Activated CD8-positive, alpha-beta T cell treated with anti-CD3 and anti-CD28 coated beads for 36 hours (primary cell): ENCODE measurements at regions not wholly inside any gene's neighbourhood (a gene's known extent, or its start where the extent isn't known, plus 50 kb on each side); places are given as distances from the start of the nearest gene placed in this dataset.

Experiments
- ATAC-seq: fragments of 200-7000 bp; cut with Tn5 transposase; one replicate; pipeline ENCODE4 v1.10.0; 2021; ENCODE audit warnings: mild to moderate bottlenecking, moderate library complexity
- CTCF ChIA-PET: fragments of 350-600 bp; sonication (Branson Sonifier 250); formaldehyde crosslinking; loops from one replicate; lab custom pipeline; 2021; ENCODE audit warnings: antibody characterized with exemption; lab: Charles Lee
- POLR2A ChIA-PET: fragments of 350-600 bp; sonication (Branson Sonifier 250); formaldehyde crosslinking; loops from one replicate; lab custom pipeline; 2021; ENCODE audit warnings: antibody characterized with exemption; lab: Charles Lee
- DNase-seq: peaks from one replicate; pipeline ENCODE4 v3.0.0-alpha.2; 2020
- H3K27ac Mint-ChIP-seq: one replicate; pipeline ENCODE4 v1.8.0; 2021; ENCODE audit warnings: mild to moderate bottlenecking, mixed read lengths
- H3K27me3 Mint-ChIP-seq: one replicate; pipeline ENCODE4 v1.8.0; 2021; ENCODE audit warnings: mixed read lengths
- H3K36me3 Mint-ChIP-seq: one replicate; pipeline ENCODE4 v1.8.0; 2021; ENCODE audit warnings: low read depth, mixed read lengths
- H3K4me1 Mint-ChIP-seq: one replicate; pipeline ENCODE4 v1.8.0; 2021; ENCODE audit warnings: low read depth, mixed read lengths
- H3K4me3 Mint-ChIP-seq: one replicate; pipeline ENCODE4 v1.8.0; 2021; ENCODE audit warnings: mild to moderate bottlenecking, moderate library complexity, mixed read lengths
- H3K9me3 Mint-ChIP-seq: one replicate; pipeline ENCODE4 v1.8.0; 2021; ENCODE audit warnings: mixed read lengths
- intact Hi-C: fragments of 100-400 bp; cut with micrococcal nuclease; formaldehyde crosslinking; loops from one replicate; pipeline ENCODE4 v1.10.0; 2022
- TF ChIP-seq, protein P1 (sequence below): fragments of 200-600 bp; IDR thresholded peaks from one replicate; pipeline ENCODE4 v1.8.0; 2022; ENCODE audit warnings: antibody characterized with exemption, mild to moderate bottlenecking

- H3K27me3 Mint-ChIP-seq, result peaks cover 10% of the 10 kb centered on the region
- H3K36me3 Mint-ChIP-seq, result no peaks in the 10 kb centered on the region
- no peak for DNase-seq
- TF ChIP-seq, protein P1, sequence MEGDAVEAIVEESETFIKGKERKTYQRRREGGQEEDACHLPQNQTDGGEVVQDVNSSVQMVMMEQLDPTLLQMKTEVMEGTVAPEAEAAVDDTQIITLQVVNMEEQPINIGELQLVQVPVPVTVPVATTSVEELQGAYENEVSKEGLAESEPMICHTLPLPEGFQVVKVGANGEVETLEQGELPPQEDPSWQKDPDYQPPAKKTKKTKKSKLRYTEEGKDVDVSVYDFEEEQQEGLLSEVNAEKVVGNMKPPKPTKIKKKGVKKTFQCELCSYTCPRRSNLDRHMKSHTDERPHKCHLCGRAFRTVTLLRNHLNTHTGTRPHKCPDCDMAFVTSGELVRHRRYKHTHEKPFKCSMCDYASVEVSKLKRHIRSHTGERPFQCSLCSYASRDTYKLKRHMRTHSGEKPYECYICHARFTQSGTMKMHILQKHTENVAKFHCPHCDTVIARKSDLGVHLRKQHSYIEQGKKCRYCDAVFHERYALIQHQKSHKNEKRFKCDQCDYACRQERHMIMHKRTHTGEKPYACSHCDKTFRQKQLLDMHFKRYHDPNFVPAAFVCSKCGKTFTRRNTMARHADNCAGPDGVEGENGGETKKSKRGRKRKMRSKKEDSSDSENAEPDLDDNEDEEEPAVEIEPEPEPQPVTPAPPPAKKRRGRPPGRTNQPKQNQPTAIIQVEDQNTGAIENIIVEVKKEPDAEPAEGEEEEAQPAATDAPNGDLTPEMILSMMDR, result no peak
- intact Hi-C loops, result no loop called here
- H3K27ac Mint-ChIP-seq, result no peak overlapping the region
- CTCF ChIA-PET, result no interaction called here
- no peaks in the 10 kb centered on the region for H3K4me1 Mint-ChIP-seq
- no peaks in the 10 kb centered on the region for H3K9me3 Mint-ChIP-seq
- no peak for ATAC-seq
- H3K4me3 Mint-ChIP-seq, result no peak overlapping the region
- POLR2A ChIA-PET, result no interaction called here
Observed at GRCh38 chr15:81500081-81500480, 126.1 kb upstream of the TMC3 start.

DNA sequence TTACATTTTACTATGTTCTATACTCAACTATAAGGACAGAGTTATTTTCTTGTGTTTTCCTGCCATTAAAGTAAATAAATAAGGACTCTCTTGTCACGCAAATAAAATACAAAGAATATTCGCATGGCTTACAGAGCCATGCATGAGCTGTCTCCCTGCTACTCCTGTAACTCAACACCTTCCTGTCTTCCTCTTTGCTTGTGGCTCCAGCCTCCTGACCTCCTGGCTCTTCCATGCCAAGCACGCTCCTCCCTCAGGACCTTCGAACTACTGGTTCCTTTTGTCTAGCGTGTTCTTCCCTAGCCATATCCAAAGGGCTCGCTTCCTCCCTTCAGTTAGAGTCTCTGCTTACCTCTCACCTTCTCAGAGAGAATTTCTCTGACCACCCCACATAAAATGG, 124.3 kb upstream of the TMC3 start:
- H3K27ac Mint-ChIP-seq, result no peak overlapping the region
- TF ChIP-seq, protein P1, result no peak
- intact Hi-C loops, result no loop called here
- no peak for DNase-seq
- no peaks in the 10 kb centered on the region for H3K36me3 Mint-ChIP-seq
- H3K27me3 Mint-ChIP-seq, result peaks cover 8% of the 10 kb centered on the region
- ChIA-PET CTCF (no interaction called here), POLR2A (no interaction called here)
- H3K4me3 Mint-ChIP-seq, result no peak overlapping the region
- no peak for ATAC-seq
- H3K4me1 Mint-ChIP-seq, result no peaks in the 10 kb centered on the region
- H3K9me3 Mint-ChIP-seq, result no peaks in the 10 kb centered on the region

- Mint-ChIP-seq H3K27me3 (peaks cover 3% of the 10 kb centered on the region), H3K36me3 (no peaks in the 10 kb centered on the region), H3K4me3 (no peak overlapping the region), H3K4me1 (no peaks in the 10 kb centered on the region), H3K27ac (no peak overlapping the region), H3K9me3 (no peaks in the 10 kb centered on the region)
- ATAC-seq, result no peak
- intact Hi-C loops, result no loop called here
- no peak for DNase-seq
- ChIA-PET POLR2A (no interaction called here), CTCF (no interaction called here)
- TF ChIP-seq, protein P1, result no peak
Observed at GRCh38 chr15:81497238-81497637, 123.2 kb upstream of the TMC3 start.

DNA sequence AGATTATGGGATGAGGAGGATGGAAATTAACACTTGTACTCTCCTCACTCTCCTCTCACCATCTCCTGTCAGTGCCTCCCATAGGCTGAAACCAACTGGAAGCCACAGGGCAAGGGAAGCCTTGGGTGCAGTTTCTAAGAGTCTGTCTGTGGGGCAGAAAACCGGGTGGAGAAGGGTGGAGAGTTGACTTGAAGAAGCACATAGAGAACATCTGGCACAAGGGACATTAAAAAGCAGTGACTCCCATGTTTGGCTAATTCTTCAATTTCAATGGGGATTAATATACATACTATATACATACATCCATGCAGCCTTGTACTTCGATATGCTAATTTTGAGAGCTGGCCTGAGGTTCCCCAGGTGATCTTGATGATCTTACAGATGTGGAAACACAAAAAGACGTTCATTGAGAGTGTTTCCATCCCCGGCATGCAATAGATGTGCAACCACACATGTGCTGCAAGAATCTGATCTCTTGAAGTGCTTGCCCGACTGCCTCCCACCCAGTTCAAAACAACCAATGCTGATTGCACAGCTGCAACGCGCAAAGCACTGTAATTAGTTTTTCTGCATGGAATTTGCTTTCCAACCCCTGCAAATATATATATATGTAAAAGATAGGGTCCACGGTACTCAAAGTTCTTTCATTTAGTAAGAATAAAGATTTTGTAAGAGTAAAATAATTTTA, 121.9 kb upstream of the TMC3 start:
- DNase-seq (no peak), ATAC-seq (no peak)
- Mint-ChIP-seq H3K27ac (no peak overlapping the region), H3K4me3 (no peak overlapping the region), H3K4me1 (no peaks in the 10 kb centered on the region), H3K9me3 (no peaks in the 10 kb centered on the region), H3K27me3 (peaks cover 2% of the 10 kb centered on the region), H3K36me3 (no peaks in the 10 kb centered on the region)
- intact Hi-C loops, result no loop called here
- POLR2A ChIA-PET, result no interaction called here
- CTCF ChIA-PET, result no interaction called here
- TF ChIP-seq, protein P1, result no peak

DNA sequence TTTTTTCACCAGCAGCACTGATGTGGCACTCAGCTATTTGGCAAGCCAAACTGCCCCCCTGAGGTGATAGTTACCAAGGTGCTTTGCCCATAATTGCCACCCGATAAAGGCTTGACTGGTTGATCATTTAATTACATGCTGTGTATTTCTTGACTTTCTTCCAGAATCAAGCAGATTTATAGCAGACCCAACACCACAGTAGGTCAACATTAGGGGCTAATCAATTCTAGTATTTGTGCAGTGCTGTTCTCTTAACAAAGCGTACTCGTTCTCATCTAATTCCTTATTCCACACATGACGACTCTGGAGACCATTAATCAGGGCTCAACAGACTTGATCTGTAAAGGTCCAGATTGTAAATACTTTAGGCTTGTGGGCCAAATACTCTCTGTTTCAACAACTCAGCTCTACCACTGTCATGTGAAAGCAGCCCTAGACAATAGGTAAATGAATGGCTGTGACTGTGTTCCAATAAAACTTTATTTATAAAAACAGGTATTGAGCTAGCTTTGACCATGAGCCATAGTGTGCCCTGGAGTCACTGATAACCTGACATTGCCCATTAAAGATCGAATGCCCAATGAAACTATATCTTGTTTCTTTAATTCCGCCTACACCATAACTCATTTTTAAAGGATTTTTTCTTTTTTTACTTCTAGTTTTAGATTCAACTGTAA, 119.1 kb upstream of the TMC3 start:
- intact Hi-C loops, result no loop called here

More for the DNA sequence above, 119.1 kb upstream of the TMC3 start:
- CTCF ChIA-PET, result no interaction called here
- Mint-ChIP-seq H3K27me3 (no peaks in the 10 kb centered on the region), H3K27ac (no peak overlapping the region), H3K4me1 (no peaks in the 10 kb centered on the region), H3K36me3 (no peaks in the 10 kb centered on the region), H3K9me3 (peaks cover 5% of the 10 kb centered on the region), H3K4me3 (no peak overlapping the region)
- TF ChIP-seq, protein P1, result no peak
- POLR2A ChIA-PET, result no interaction called here
- ATAC-seq, result no peak
- no peak for DNase-seq
